Neural progenitor cell (in vitro differentiated cells): ENCODE measurements at regions not wholly inside any gene's neighbourhood (a gene's known extent, or its start where the extent isn't known, plus 50 kb on each side); places are given as distances from the start of the nearest gene placed in this dataset.

Source experiments
- DNase-seq: peaks from one replicate; pipeline ENCODE4 v3.0.0-alpha.2; 2016; ENCODE audit warnings: low spot score
- H2AFZ ChIP-seq: fragments of 200-600 bp; sonication (generic); replicated peaks from 2 replicates; pipeline ENCODE4 v1.6.1; 2016; ENCODE audit warnings: antibody characterized with exemption
- H3F3A ChIP-seq: fragments of 200-600 bp; sonication (generic); 2 replicates; pipeline ENCODE4 v1.6.1; 2016; ENCODE audit warnings: antibody characterized with exemption, low read depth
- H3K27ac ChIP-seq: fragments of 200-600 bp; sonication (generic); 2 replicates; pipeline ENCODE4 v1.5.1; 2016; ENCODE audit warnings: mild to moderate bottlenecking
- H3K27me3 ChIP-seq: fragments of 200-600 bp; sonication (generic); 2 replicates; pipeline ENCODE4 v1.6.1; 2016; ENCODE audit warnings: mild to moderate bottlenecking, moderate library complexity
- H3K36me3 ChIP-seq: fragments of 200-600 bp; sonication (generic); 2 replicates; pipeline ENCODE4 v1.5.1; 2016
- H3K4me1 ChIP-seq: fragments of 200-600 bp; sonication (generic); 2 replicates; pipeline ENCODE4 v1.6.1; 2016; ENCODE audit warnings: mixed run types
- H3K4me2 ChIP-seq: fragments of 200-600 bp; sonication (generic); 2 replicates; pipeline ENCODE4 v1.6.1; 2016
- H3K4me3 ChIP-seq: fragments of 200-600 bp; sonication (generic); 2 replicates; pipeline ENCODE4 v1.5.1; 2016
- H3K79me2 ChIP-seq: fragments of 200-600 bp; sonication (generic); 2 replicates; pipeline ENCODE4 v1.6.1; 2016; ENCODE audit warnings: low read depth
- H3K9ac ChIP-seq: fragments of 200-600 bp; sonication (generic); 2 replicates; pipeline ENCODE4 v1.6.1; 2016
- H3K9me3 ChIP-seq: fragments of 200-600 bp; sonication (generic); 2 replicates; pipeline ENCODE4 v1.5.1; 2016; ENCODE audit warnings: low read depth
- H4K20me1 ChIP-seq: fragments of 200-600 bp; sonication (generic); 2 replicates; pipeline ENCODE4 v1.6.1; 2016; ENCODE audit warnings: low read depth
- H3K27ac Mint-ChIP-seq: 3 replicates; pipeline ENCODE4 v1.8.0; 2021; ENCODE audit warnings: mixed read lengths
- H3K27me3 Mint-ChIP-seq: 2 replicates; pipeline ENCODE4 v1.8.0; 2022; ENCODE audit warnings: low read depth, mild to moderate bottlenecking, inconsistent platforms, moderate library complexity, mixed read lengths; ENCODE audit not compliant: insufficient read depth
- H3K36me3 Mint-ChIP-seq: 3 replicates; pipeline ENCODE4 v1.8.0; 2021; ENCODE audit warnings: mixed read lengths
- H3K4me1 Mint-ChIP-seq: 3 replicates; pipeline ENCODE4 v1.8.0; 2021; ENCODE audit warnings: mixed read lengths
- H3K4me3 Mint-ChIP-seq: 3 replicates; pipeline ENCODE4 v1.8.0; 2021; ENCODE audit warnings: mild to moderate bottlenecking, moderate library complexity, mixed read lengths
- H3K9me3 Mint-ChIP-seq: 3 replicates; pipeline ENCODE4 v1.8.0; 2020; ENCODE audit warnings: mixed read lengths
- CTCF ChIP-seq: fragments of 200-600 bp; sonication (generic); IDR thresholded peaks from 2 replicates; pipeline ENCODE4 v1.5.1; 2017; ENCODE audit warnings: antibody characterized with exemption, mild to moderate bottlenecking
- EZH2 ChIP-seq: fragments of 200-600 bp; sonication (generic); IDR thresholded peaks from 2 replicates; pipeline ENCODE4 v1.6.1; 2017; ENCODE audit warnings: antibody characterized with exemption, mild to moderate bottlenecking, moderate library complexity
- EZH2phosphoT487 ChIP-seq: fragments of 200-600 bp; sonication (generic); IDR thresholded peaks from 2 replicates; pipeline ENCODE4 v1.6.1; 2017; ENCODE audit warnings: antibody characterized with exemption

GRCh38 chr4:112857461-112857860, 192.0 kb upstream of the ANK2 start:
- DNase-seq: no peak
- H3K4me1 Mint-ChIP-seq: peaks cover 45% of the 10 kb centered on the region
- no peak overlapping the region for H2AFZ ChIP-seq
- H3K36me3 Mint-ChIP-seq: no peaks in the 10 kb centered on the region
- H3K27ac ChIP-seq: peak overlapping the region; percentile 99
- no peaks in the 10 kb centered on the region for H4K20me1 ChIP-seq
- H3K27me3 Mint-ChIP-seq: peaks cover 2% of the 10 kb centered on the region
- H3K9me3 Mint-ChIP-seq: no peaks in the 10 kb centered on the region
- no peak overlapping the region for H3K9ac ChIP-seq
- H3K27me3 ChIP-seq: no peaks in the 10 kb centered on the region
- H3K27ac Mint-ChIP-seq: no peak overlapping the region
- no peak overlapping the region for H3K4me3 Mint-ChIP-seq
- peaks cover 45% of the 10 kb centered on the region for H3K79me2 ChIP-seq
- no peak overlapping the region for H3K4me3 ChIP-seq
- peaks cover 79% of the 10 kb centered on the region for H3K4me1 ChIP-seq
- H3F3A ChIP-seq: peaks cover 71% of the 10 kb centered on the region
- H3K4me2 ChIP-seq: peak overlapping the region; percentile 3
- no peak for TF ChIP-seq CTCF
- TF ChIP-seq EZH2phosphoT487: no peak
- no peak for TF ChIP-seq EZH2
- H3K36me3 ChIP-seq: no peaks in the 10 kb centered on the region
- H3K9me3 ChIP-seq: no peaks in the 10 kb centered on the region

GRCh38 chr4:112858751-112859150, 190.7 kb upstream of the ANK2 start:
- Histone ChIP-seq H3K36me3 (peaks cover 1% of the 10 kb centered on the region), H4K20me1 (no peaks in the 10 kb centered on the region), H3K27ac (peak overlapping the region; percentile 99), H3F3A (peaks cover 71% of the 10 kb centered on the region), H2AFZ (no peak overlapping the region), H3K27me3 (no peaks in the 10 kb centered on the region), H3K79me2 (peaks cover 51% of the 10 kb centered on the region), H3K4me3 (no peak overlapping the region), H3K4me1 (peaks cover 83% of the 10 kb centered on the region), H3K9ac (no peak overlapping the region), H3K4me2 (peak overlapping the region; percentile 13), H3K9me3 (no peaks in the 10 kb centered on the region)
- Mint-ChIP-seq H3K4me3 (no peak overlapping the region), H3K27me3 (peaks cover 2% of the 10 kb centered on the region), H3K27ac (peak overlapping the region; percentile 33), H3K4me1 (peaks cover 48% of the 10 kb centered on the region), H3K9me3 (peaks cover under 1% of the 10 kb centered on the region), H3K36me3 (no peaks in the 10 kb centered on the region)
- TF ChIP-seq CTCF (no peak), EZH2phosphoT487 (no peak), EZH2 (no peak)
- no peak for DNase-seq

GRCh38 chr4:112859456-112860184, 189.8 kb upstream of the ANK2 start:
- Histone ChIP-seq H3K9ac (no peak overlapping the region), H4K20me1 (no peaks in the 10 kb centered on the region), H3K4me1 (peaks cover 75% of the 10 kb centered on the region), H3K27ac (peak overlapping the region; percentile 99), H3F3A (peaks cover 66% of the 10 kb centered on the region), H3K79me2 (peaks cover 55% of the 10 kb centered on the region), H3K9me3 (no peaks in the 10 kb centered on the region), H3K4me3 (no peak overlapping the region), H3K36me3 (peaks cover 4% of the 10 kb centered on the region), H3K27me3 (no peaks in the 10 kb centered on the region), H3K4me2 (peak overlapping the region; percentile 13), H2AFZ (no peak overlapping the region)
- TF ChIP-seq EZH2phosphoT487: no peak
- no peak for TF ChIP-seq EZH2
- no peak for TF ChIP-seq CTCF
- Mint-ChIP-seq H3K27me3 (peaks cover 2% of the 10 kb centered on the region), H3K36me3 (peaks cover 2% of the 10 kb centered on the region), H3K9me3 (peaks cover 3% of the 10 kb centered on the region), H3K4me1 (peaks cover 40% of the 10 kb centered on the region), H3K27ac (peak overlapping the region; percentile 48), H3K4me3 (no peak overlapping the region)
- DNase-seq: no peak
